Neuronal stem cell (in vitro differentiated cells): ENCODE measurements at regions not wholly inside any gene's neighbourhood (a gene's known extent, or its start where the extent isn't known, plus 50 kb on each side); places are given as distances from the start of the nearest gene placed in this dataset.

ENCODE experiments used
- DNase-seq: peaks from one replicate; pipeline ENCODE4 v3.0.0-alpha.2; 2013; ENCODE audit warnings: low spot score
- H2AFZ ChIP-seq: one replicate; pipeline ENCODE4 v1.6.1; 2013; ENCODE audit warnings: mild to moderate bottlenecking, low read length, inconsistent platforms
- H2AK5ac ChIP-seq: 2 replicates; pipeline ENCODE4 v1.6.1; 2013; ENCODE audit warnings: low read depth, mild to moderate bottlenecking, inconsistent platforms, low read length, moderate library complexity, mixed read lengths
- H2BK120ac ChIP-seq: 2 replicates; pipeline ENCODE4 v1.6.1; 2013; ENCODE audit warnings: low read depth, mild to moderate bottlenecking, inconsistent platforms, low read length, moderate library complexity, mixed read lengths
- H2BK12ac ChIP-seq: one replicate; pipeline ENCODE4 v1.6.1; 2013; ENCODE audit warnings: low read length, inconsistent platforms
- H2BK15ac ChIP-seq: 2 replicates; pipeline ENCODE4 v1.6.1; 2013; ENCODE audit warnings: mild to moderate bottlenecking, low read length, inconsistent platforms, mixed read lengths
- H2BK5ac ChIP-seq: one replicate; pipeline ENCODE4 v1.6.1; 2013; ENCODE audit warnings: inconsistent platforms, mild to moderate bottlenecking, low read length, moderate library complexity
- H3K14ac ChIP-seq: one replicate; pipeline ENCODE4 v1.6.1; 2013; ENCODE audit warnings: low read length, inconsistent platforms
- H3K18ac ChIP-seq: 2 replicates; pipeline ENCODE4 v1.6.1; 2013; ENCODE audit warnings: low read length, inconsistent platforms
- H3K23ac ChIP-seq: 2 replicates; pipeline ENCODE4 v1.6.1; 2013; ENCODE audit warnings: low read depth, mild to moderate bottlenecking, mixed read lengths, low read length, inconsistent platforms; ENCODE audit not compliant: poor library complexity
- H3K27ac ChIP-seq: replicated peaks from 3 replicates; pipeline ENCODE4 v1.5.1; 2013; ENCODE audit warnings: low read length, inconsistent platforms
- H3K27me3 ChIP-seq, 3 experiments: 2 replicates each; pipeline ENCODE4 v1.6.1; 2013; ENCODE audit warnings: low read length in 3 of 3, mild to moderate bottlenecking in 2 of 3, inconsistent platforms in 1 of 3, low read depth in 1 of 3, mixed read lengths in 1 of 3, moderate library complexity in 1 of 3; ENCODE audit not compliant: control insufficient read depth in 3 of 3, insufficient read depth in 3 of 3
- H3K36me3 ChIP-seq, 2 donors: replicated peaks in 1 of 2; 2 replicates each; pipeline ENCODE4 v1.6.1; 2013; ENCODE audit warnings: low read length in 2 of 2; ENCODE audit not compliant: control insufficient read depth in 2 of 2, insufficient read depth in 2 of 2
- H3K4ac ChIP-seq: 2 replicates; pipeline ENCODE4 v1.6.1; 2013; ENCODE audit warnings: inconsistent platforms, mild to moderate bottlenecking, low read length, moderate library complexity
- H3K4me1 ChIP-seq, 2 donors: 1 replicate in 1 of 2; 2 replicates in 1 of 2; pipeline ENCODE4 v1.6.1; 2013; ENCODE audit warnings: low read length in 2 of 2, low read depth in 1 of 2; ENCODE audit not compliant: control insufficient read depth in 2 of 2, insufficient read depth in 1 of 2
- H3K4me2 ChIP-seq: one replicate; pipeline ENCODE4 v1.6.1; 2013; ENCODE audit warnings: mild to moderate bottlenecking, low read length, inconsistent platforms; ENCODE audit not compliant: insufficient read depth, poor library complexity, severe bottlenecking
- H3K4me3 ChIP-seq, 2 donors: 2 replicates each; pipeline ENCODE4 v1.5.1; 2013; ENCODE audit warnings: low read length in 2 of 2, mild to moderate bottlenecking in 2 of 2, inconsistent platforms in 1 of 2, moderate library complexity in 1 of 2
- H3K79me1 ChIP-seq: one replicate; pipeline ENCODE4 v1.6.1; 2013; ENCODE audit warnings: low read depth, mild to moderate bottlenecking, inconsistent platforms, low read length, moderate library complexity
- H3K9ac ChIP-seq: one replicate; pipeline ENCODE4 v1.6.1; 2013; ENCODE audit warnings: mild to moderate bottlenecking, low read depth, low read length, inconsistent platforms; ENCODE audit not compliant: poor library complexity
- H3K9me3 ChIP-seq, 2 donors: replicated peaks in 1 of 2; 2 replicates each; pipeline versions ENCODE3 to v1.6.1; 2013; ENCODE audit warnings: low read length in 2 of 2, mild to moderate bottlenecking in 2 of 2, inconsistent platforms in 1 of 2, low read depth in 1 of 2, mixed read lengths in 1 of 2, moderate library complexity in 1 of 2; ENCODE audit not compliant: control insufficient read depth in 2 of 2, insufficient read depth in 1 of 2
- H4K8ac ChIP-seq: one replicate; pipeline ENCODE4 v1.6.1; 2013; ENCODE audit warnings: low read depth, mild to moderate bottlenecking, inconsistent platforms, low read length, moderate library complexity
- H4K91ac ChIP-seq: one replicate; pipeline ENCODE4 v1.6.1; 2013; ENCODE audit warnings: low read length, low read depth, mild to moderate bottlenecking, inconsistent platforms; ENCODE audit not compliant: poor library complexity
- WGBS, 2 donors: extraction: QIAGEN DNeasy Blood & Tissue Kit; methylation state at CpG; one replicate each; pipeline ENCODE4 v1.1.7; 2013; ENCODE audit warnings: missing lambda C conversion rate in 2 of 2, mixed read lengths in 1 of 2; ENCODE audit not compliant: insufficient read length in 2 of 2, insufficient replicate concordance in 1 of 2; ENCODE audit errors: extremely low coverage in 2 of 2; 5-methylcytosine and 5-hydroxymethylcytosine counted together

DNA sequence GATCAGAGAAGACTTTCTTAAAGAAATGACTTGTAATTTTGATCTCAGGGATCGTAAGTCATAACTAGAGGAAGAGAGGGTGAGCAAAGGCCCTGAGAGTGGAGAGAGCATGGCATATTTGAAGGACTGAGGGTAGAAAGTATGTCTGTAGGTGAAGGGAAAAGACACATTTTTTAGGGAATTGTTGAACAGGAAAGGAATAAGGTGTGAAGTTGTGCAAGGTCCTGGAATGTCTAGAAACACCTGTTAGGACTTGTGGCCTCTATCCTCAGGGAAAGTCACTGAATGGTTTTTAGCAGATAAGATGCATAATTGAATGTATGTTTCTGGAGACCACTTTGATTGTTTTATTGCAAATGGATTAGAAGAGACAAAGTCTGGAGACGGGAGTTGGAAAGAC is 62.5 kb upstream of the ACTR3 start:
- Histone ChIP-seq H3K4ac (no peak overlapping the region), H2BK15ac (no peak overlapping the region), H3K9ac (no peak overlapping the region), H3K79me1 (no peaks in the 10 kb centered on the region), H2BK5ac (no peak overlapping the region), H3K4me2 (no peak overlapping the region), H3K36me3 (no peaks in the 10 kb centered on the region), H3K27me3 (no peaks in the 10 kb centered on the region), H3K9me3 (no peaks in the 10 kb centered on the region), H4K91ac (no peak overlapping the region), H4K8ac (no peak overlapping the region), H2AK5ac (no peak overlapping the region), H3K14ac (no peak overlapping the region), H3K27ac (no peak overlapping the region), H2BK12ac (no peak overlapping the region), H3K18ac (no peak overlapping the region), H2AFZ (no peak overlapping the region), H3K4me3 (no peak overlapping the region), H3K4me1 (peaks cover 2 to 4% of the 10 kb centered on the region in 2 donors), H3K23ac (no peak overlapping the region), H2BK120ac (no peak overlapping the region)
- no peak for DNase-seq
- no CpG with 5 or more reads among the region's 2 CpGs for WGBS, 2 donors

GRCh38 chr2:113826346-113827285 is 63.3 kb upstream of the ACTR3 start:
- H3K18ac ChIP-seq = no peak overlapping the region
- peaks cover 2 to 4% of the 10 kb centered on the region in 2 donors for H3K4me1 ChIP-seq
- peak overlapping the region; percentile 16 for H2AFZ ChIP-seq
- no peaks in the 10 kb centered on the region for H3K79me1 ChIP-seq
- no peak overlapping the region for H3K27ac ChIP-seq
- no peak overlapping the region for H4K8ac ChIP-seq
- H4K91ac ChIP-seq = no peak overlapping the region
- H3K4ac ChIP-seq = no peak overlapping the region
- DNase-seq = peak; percentile 12
- H3K4me3 ChIP-seq = no peak overlapping the region
- no peak overlapping the region for H3K23ac ChIP-seq
- no peak overlapping the region for H2BK120ac ChIP-seq
- no CpG with 5 or more reads among the region's 4 CpGs for WGBS, 2 donors
- no peak overlapping the region for H3K14ac ChIP-seq
- H2AK5ac ChIP-seq = no peak overlapping the region
- no peaks in the 10 kb centered on the region for H3K36me3 ChIP-seq
- no peak overlapping the region for H2BK12ac ChIP-seq
- no peak overlapping the region for H3K4me2 ChIP-seq
- H2BK5ac ChIP-seq = no peak overlapping the region
- no peaks in the 10 kb centered on the region for H3K9me3 ChIP-seq
- no peaks in the 10 kb centered on the region for H3K27me3 ChIP-seq
- H3K9ac ChIP-seq = no peak overlapping the region
- no peak overlapping the region for H2BK15ac ChIP-seq

DNA sequence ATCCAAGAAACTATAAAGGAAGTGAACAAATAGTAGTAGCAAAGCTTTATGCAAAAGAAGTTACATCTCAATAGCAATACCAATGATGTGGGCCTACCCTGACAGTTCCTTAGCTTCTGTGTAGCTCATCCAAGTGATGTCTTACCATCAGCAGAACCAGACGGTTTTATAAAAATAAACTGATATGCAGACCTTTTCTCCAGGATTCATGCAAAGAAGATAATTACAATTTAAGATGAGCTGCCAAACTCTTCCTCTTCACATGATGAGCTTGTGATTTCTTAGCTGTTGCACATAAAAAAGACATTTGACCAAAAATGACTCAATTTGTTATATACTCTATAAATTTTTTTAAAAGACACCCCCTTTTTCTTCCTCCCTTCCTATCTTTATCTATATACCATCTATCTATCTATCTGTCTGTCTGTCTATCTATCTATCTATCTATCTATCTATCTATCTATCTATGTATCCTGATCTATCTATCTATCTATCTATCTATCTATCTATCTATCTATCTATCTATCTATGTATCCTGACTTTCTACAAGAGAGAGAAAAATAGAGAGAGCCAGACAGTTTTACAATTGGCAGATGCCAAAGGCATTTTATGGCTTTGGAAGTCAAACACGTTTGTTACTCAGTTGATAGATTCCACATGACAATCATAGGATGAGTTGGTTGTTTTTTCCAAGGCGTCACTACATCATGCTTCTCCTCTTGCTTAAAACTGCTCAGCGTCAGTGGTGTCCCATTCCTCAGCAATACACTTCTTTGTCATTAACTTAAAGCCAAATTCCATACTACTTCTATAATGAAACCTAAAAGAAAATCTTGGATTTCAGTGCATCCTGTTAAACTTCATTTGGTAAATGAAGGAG is 65.9 kb upstream of the ACTR3 start:
- WGBS, 2 donors = no CpG with 5 or more reads among the region's 4 CpGs
- H2AK5ac ChIP-seq = no peak overlapping the region
- H3K9ac ChIP-seq = no peak overlapping the region
- no peak overlapping the region for H2AFZ ChIP-seq
- H3K23ac ChIP-seq = no peak overlapping the region
- H2BK120ac ChIP-seq = no peak overlapping the region
- H3K36me3 ChIP-seq = no peaks in the 10 kb centered on the region
- H2BK12ac ChIP-seq = no peak overlapping the region
- no peaks in the 10 kb centered on the region for H3K27me3 ChIP-seq
- H3K79me1 ChIP-seq = no peaks in the 10 kb centered on the region
- no peak overlapping the region for H3K4me2 ChIP-seq
- no peak overlapping the region for H3K18ac ChIP-seq
- H3K14ac ChIP-seq = no peak overlapping the region
- H3K27ac ChIP-seq = no peak overlapping the region
- no peak overlapping the region for H2BK15ac ChIP-seq
- H3K4me1 ChIP-seq = peaks cover 2 to 7% of the 10 kb centered on the region in 2 donors
- no peak for DNase-seq
- no peak overlapping the region for H2BK5ac ChIP-seq
- no peaks in the 10 kb centered on the region for H3K9me3 ChIP-seq
- H3K4ac ChIP-seq = no peak overlapping the region
- H4K91ac ChIP-seq = no peak overlapping the region
- H3K4me3 ChIP-seq = no peak overlapping the region
- no peak overlapping the region for H4K8ac ChIP-seq
